ENCODE measurements at regions not wholly inside any gene's neighbourhood (a gene's known extent, or its start where the extent isn't known, plus 50 kb on each side); places are given as distances from the start of the nearest gene placed in this dataset.

- ATAC-seq (replicated peaks in 6 of 8), result no peak
- 0 to 100% (median 57%) methylated on average over 1 to 3 of the region's 3 CpGs; no CpG with 5 or more reads in 1 of the 10 experiments for WGBS, 10 experiments
- Histone ChIP-seq H3K4me3 (no peak overlapping the region), H3K27ac (no peak overlapping the region), H3K4me1 (replicated peaks in 1 of 2) (peaks cover 0 to 18% of the 10 kb centered on the region in 2 donors)
- in situ Hi-C loops (cut with MboI; ENCODE audit: low pct_unique_long_range_greater_than_20kb in 2 of 9, low sequenced_read_pairs in 9 of 9, unreplicated experiment in 9 of 9), result no loop called here
Measured at GRCh38 chr16:6110346-6110745, 1012.8 kb upstream of the EEF2KMT start.

GRCh38 chr16:6106061-6106460 lies 1008.5 kb upstream of the EEF2KMT start:
- in situ Hi-C loops (cut with MboI; ENCODE audit: low pct_unique_long_range_greater_than_20kb in 2 of 9, low sequenced_read_pairs in 9 of 9, unreplicated experiment in 9 of 9), result no loop called here
- Histone ChIP-seq H3K27ac (no peak overlapping the region), H3K4me3 (no peak overlapping the region), H3K4me1 (replicated peaks in 1 of 2) (peaks cover 0 to 18% of the 10 kb centered on the region in 2 donors)
- WGBS, 10 experiments, result 0 to 100% (median 29%) methylated on average over 1 to 2 of the region's 2 CpGs; no CpG with 5 or more reads in 3 of the 10 experiments
- no peak for ATAC-seq (replicated peaks in 6 of 8)

- in situ Hi-C loops (cut with MboI; ENCODE audit: low pct_unique_long_range_greater_than_20kb in 2 of 9, low sequenced_read_pairs in 9 of 9, unreplicated experiment in 9 of 9), result no loop called here
- ATAC-seq (replicated peaks in 6 of 8), result peak in 1 of 8 experiments; percentile 49
- WGBS, 10 experiments, result 0 to 92% (median 48%) methylated on average over 1 to 3 of the region's 3 CpGs
- peaks cover 0 to 10% of the 10 kb centered on the region in 2 donors for H3K4me1 ChIP-seq (replicated peaks in 1 of 2)
- no peak overlapping the region for H3K4me3 ChIP-seq
- H3K27ac ChIP-seq, result no peak overlapping the region
Measured at GRCh38 chr16:6105115-6105514, 1007.5 kb upstream of the EEF2KMT start.

- Histone ChIP-seq H3K4me3 (no peak overlapping the region), H3K4me1 (replicated peaks in 1 of 2) (peaks cover 0 to 4% of the 10 kb centered on the region in 2 donors), H3K27ac (no peak overlapping the region)
- in situ Hi-C loops (cut with MboI; ENCODE audit: low pct_unique_long_range_greater_than_20kb in 2 of 9, low sequenced_read_pairs in 9 of 9, unreplicated experiment in 9 of 9), result no loop called here
- peak in 3 of 8 experiments; percentile 41 to 97 (median 75) for ATAC-seq (replicated peaks in 6 of 8)
- 0 to 100% (median 13%) methylated on average over 1 to 3 of the region's 3 CpGs for WGBS, 10 experiments
Measured at GRCh38 chr16:6104428-6104827, 1006.8 kb upstream of the EEF2KMT start.

- H3K4me1 ChIP-seq (replicated peaks in 1 of 2), result no peaks in the 10 kb centered on the region
- no peak overlapping the region for H3K4me3 ChIP-seq
- in situ Hi-C loops (cut with MboI; ENCODE audit: low pct_unique_long_range_greater_than_20kb in 2 of 9, low sequenced_read_pairs in 9 of 9, unreplicated experiment in 9 of 9), result no loop called here
- ATAC-seq (replicated peaks in 6 of 8), result no peak
- whole genome bisulfite sequencing, 10 experiments, result 0 to 94% (median 45%) methylated on average over 1 to 2 of the region's 2 CpGs; no CpG with 5 or more reads in 2 of the 10 experiments
- no peak overlapping the region for H3K27ac ChIP-seq
Measured at GRCh38 chr16:6103561-6103960, 1006.0 kb upstream of the EEF2KMT start.

DNA sequence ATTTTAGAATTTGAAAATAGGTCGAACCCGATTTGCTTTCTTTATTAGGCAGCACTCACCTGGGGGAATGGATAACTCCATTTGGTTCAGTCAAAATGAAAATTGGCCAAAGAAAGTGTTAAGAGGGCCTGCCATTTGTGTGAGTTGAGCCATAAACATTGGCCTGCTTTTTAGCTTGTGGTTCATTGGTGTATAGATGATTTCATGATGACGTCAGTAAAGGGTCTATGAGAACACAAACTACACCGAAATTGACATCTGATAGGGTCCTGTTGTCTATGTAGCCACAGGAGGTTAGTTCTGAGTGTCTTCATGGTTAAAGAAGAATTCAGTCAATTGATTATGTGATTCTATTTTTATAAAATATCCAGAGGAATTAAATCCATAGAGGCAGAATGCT lies 1001.5 kb upstream of the EEF2KMT start:
- in situ Hi-C loops (cut with MboI; ENCODE audit: low pct_unique_long_range_greater_than_20kb in 2 of 9, low sequenced_read_pairs in 9 of 9, unreplicated experiment in 9 of 9), result no loop called here
- H3K27ac ChIP-seq, result no peak overlapping the region
- no peak overlapping the region for H3K4me3 ChIP-seq
- ATAC-seq (replicated peaks in 6 of 8), result no peak
- WGBS, 10 experiments, result 4 to 100% (median 48%) methylated on average over 1 to 4 of the region's 4 CpGs; no CpG with 5 or more reads in 2 of the 10 experiments
- peaks cover 0 to 17% of the 10 kb centered on the region in 2 donors for H3K4me1 ChIP-seq (replicated peaks in 1 of 2)

DNA sequence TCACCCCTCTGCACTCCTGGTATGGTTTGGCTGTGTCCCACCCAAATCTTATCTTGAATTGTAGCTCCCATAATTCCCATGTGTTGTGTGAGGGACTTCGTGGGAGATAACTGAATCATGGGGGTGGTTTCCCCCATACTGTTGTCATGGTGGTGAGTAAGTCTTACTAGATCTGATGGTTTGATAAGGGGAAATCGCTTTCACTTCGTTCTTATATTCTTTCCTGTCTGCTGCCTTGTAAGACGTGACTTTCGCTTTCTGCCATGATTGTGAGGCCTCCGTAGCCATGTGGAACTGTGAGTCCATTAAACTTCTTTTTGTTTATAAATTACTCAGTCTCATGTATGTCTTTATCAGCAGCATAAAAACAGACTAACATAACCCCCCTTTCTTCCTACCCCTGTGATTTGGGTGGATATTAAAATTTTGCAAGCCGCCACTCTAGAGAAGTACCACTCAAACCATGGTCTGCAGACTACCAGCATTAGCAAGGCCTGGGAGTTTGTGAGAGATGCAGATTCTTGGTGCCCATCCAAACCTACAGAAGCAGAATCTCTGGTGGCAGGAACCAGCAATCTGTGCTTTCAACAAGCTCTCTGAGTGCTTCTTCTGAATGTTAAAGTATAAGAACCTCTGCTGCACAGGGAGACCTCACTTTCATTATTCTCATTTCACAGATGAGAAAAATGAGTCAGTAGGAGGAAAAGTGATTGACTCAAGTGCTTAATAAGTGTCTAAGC lies 999.5 kb upstream of the EEF2KMT start:
- WGBS, 10 experiments, result 18 to 100% (median 80%) methylated on average over 1 to 7 of the region's 7 CpGs; no CpG with 5 or more reads in 3 of the 10 experiments
- Histone ChIP-seq H3K4me1 (replicated peaks in 1 of 2) (peaks cover 0 to 17% of the 10 kb centered on the region in 2 donors), H3K27ac (no peak overlapping the region), H3K4me3 (no peak overlapping the region)
- in situ Hi-C loops (cut with MboI; ENCODE audit: low pct_unique_long_range_greater_than_20kb in 2 of 9, low sequenced_read_pairs in 9 of 9, unreplicated experiment in 9 of 9), result no loop called here
- ATAC-seq (replicated peaks in 6 of 8), result no peak

DNA sequence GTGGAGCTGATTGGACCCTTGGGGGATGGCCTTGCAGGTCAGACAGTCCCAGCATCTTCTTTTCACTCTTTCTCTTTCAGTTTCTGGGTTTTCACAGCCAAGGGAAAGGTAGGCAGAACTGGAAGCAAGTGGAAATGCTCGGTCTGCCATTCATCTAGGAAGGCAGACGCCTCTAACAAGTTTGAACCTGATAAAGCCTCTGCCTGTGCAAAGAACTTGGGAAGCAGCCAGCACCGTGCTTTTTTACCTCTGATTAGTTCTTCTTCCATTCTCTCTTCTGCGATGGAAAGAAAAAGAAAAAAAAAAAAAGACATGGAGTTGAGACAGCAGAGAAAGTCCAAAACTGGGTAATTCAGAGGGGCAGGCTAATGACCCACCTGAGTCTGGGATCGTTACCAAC lies 997.8 kb upstream of the EEF2KMT start:
- in situ Hi-C loops (cut with MboI; ENCODE audit: low pct_unique_long_range_greater_than_20kb in 2 of 9, low sequenced_read_pairs in 9 of 9, unreplicated experiment in 9 of 9), result no loop called here
- 12 to 100% (median 43%) methylated on average over 1 to 5 of the region's 5 CpGs; no CpG with 5 or more reads in 2 of the 10 experiments for WGBS, 10 experiments
- Histone ChIP-seq H3K4me3 (no peak overlapping the region), H3K4me1 (replicated peaks in 1 of 2) (peaks cover 0 to 17% of the 10 kb centered on the region in 2 donors), H3K27ac (no peak overlapping the region)
- ATAC-seq (replicated peaks in 6 of 8), result peak in 2 of 8 experiments; percentile 36 to 47

GRCh38 chr16:6091021-6091420 lies 993.4 kb upstream of the EEF2KMT start:
- Histone ChIP-seq H3K27ac (no peak overlapping the region), H3K4me3 (no peak overlapping the region), H3K4me1 (replicated peaks in 1 of 2) (peaks cover 0 to 10% of the 10 kb centered on the region in 2 donors)
- ATAC-seq (replicated peaks in 6 of 8), result no peak
- in situ Hi-C loops (cut with MboI; ENCODE audit: low pct_unique_long_range_greater_than_20kb in 2 of 9, low sequenced_read_pairs in 9 of 9, unreplicated experiment in 9 of 9), result no loop called here
- 0 to 100% (median 62%) methylated on average over 1 to 3 of the region's 3 CpGs for WGBS, 10 experiments

DNA sequence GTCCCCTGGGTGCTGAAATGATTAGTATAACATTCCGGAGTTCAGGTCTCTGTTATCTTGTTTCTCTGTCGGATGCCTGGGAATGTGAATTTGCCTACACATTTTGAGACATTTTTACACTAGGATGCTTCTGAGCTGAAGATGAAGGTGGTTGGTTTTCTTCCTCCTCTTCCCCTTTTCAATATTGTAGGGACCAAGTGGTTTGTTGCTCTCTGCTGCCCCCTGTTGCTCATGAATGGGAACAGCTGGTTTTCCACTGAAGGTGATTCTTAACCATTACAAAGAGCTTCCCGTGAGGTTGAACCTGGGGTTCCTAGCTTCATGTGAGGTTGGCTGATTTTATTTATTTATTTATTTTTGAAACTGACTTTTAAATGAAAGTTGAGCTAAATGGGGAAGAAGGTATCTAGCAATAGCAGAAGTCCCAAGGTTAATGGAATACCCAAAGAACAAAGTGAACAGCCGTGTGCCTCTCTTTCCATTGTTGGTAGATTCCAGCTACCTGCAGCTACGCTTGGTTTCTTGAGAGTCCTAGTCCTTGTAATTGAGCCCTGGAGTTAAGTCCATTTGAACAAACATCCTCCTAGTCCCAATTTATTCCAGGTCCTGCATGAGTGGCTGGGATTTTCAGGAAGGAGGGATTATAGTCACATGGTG lies 983.9 kb upstream of the EEF2KMT start:
- in situ Hi-C loops (cut with MboI; ENCODE audit: low pct_unique_long_range_greater_than_20kb in 2 of 9, low sequenced_read_pairs in 9 of 9, unreplicated experiment in 9 of 9), result no loop called here
- Histone ChIP-seq H3K4me1 (replicated peaks in 1 of 2) (peaks cover 0 to 3% of the 10 kb centered on the region in 2 donors), H3K4me3 (no peak overlapping the region), H3K27ac (no peak overlapping the region)
- 24 to 86% (median 70%) methylated on average over 2 to 5 of the region's 5 CpGs; no CpG with 5 or more reads in 4 of the 10 experiments for WGBS, 10 experiments
- peak in 3 of 8 experiments; percentile 21 to 51 (median 26) for ATAC-seq (replicated peaks in 6 of 8)

- Histone ChIP-seq H3K4me1 (replicated peaks in 1 of 2) (peaks cover 0 to 11% of the 10 kb centered on the region in 2 donors), H3K27ac (no peak overlapping the region), H3K4me3 (no peak overlapping the region)
- WGBS, 10 experiments, result 0 to 100% (median 28%) methylated on average over 1 to 2 of the region's 2 CpGs; no CpG with 5 or more reads in 3 of the 10 experiments
- in situ Hi-C loops (cut with MboI; ENCODE audit: low pct_unique_long_range_greater_than_20kb in 2 of 9, low sequenced_read_pairs in 9 of 9, unreplicated experiment in 9 of 9), result no loop called here
- no peak for ATAC-seq (replicated peaks in 6 of 8)
Measured at GRCh38 chr16:6076631-6077030, 979.0 kb upstream of the EEF2KMT start.

DNA sequence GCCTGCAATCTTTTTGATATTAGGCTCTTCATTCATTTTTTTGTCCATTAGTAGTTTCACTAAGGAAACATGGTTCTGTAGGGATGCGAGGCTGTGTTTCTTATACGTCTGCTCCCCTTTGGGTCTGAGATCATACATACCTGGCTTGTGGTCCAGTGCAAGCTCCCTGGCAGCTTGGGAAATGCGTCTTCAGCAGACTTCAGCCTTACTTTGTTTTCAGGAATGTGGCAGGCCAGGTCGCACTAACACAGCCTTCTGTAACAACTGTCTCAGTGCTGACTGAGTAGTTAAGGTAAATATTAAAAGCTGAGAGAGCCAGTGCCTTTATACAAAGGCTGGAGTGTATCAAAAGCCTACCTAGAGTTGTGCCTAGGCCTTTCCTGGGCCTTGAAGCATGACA lies 970.5 kb upstream of the EEF2KMT start:
- peaks cover 0 to 36% of the 10 kb centered on the region in 2 donors for H3K4me1 ChIP-seq (replicated peaks in 1 of 2)
- no peak for ATAC-seq (replicated peaks in 6 of 8)
- WGBS, 10 experiments, result 0 to 91% (median 46%) methylated on average over 2 to 4 of the region's 4 CpGs; no CpG with 5 or more reads in 4 of the 10 experiments
- H3K4me3 ChIP-seq, result no peak overlapping the region
- H3K27ac ChIP-seq, result no peak overlapping the region
- in situ Hi-C loops (cut with MboI; ENCODE audit: low pct_unique_long_range_greater_than_20kb in 2 of 9, low sequenced_read_pairs in 9 of 9, unreplicated experiment in 9 of 9), result no loop called here

DNA sequence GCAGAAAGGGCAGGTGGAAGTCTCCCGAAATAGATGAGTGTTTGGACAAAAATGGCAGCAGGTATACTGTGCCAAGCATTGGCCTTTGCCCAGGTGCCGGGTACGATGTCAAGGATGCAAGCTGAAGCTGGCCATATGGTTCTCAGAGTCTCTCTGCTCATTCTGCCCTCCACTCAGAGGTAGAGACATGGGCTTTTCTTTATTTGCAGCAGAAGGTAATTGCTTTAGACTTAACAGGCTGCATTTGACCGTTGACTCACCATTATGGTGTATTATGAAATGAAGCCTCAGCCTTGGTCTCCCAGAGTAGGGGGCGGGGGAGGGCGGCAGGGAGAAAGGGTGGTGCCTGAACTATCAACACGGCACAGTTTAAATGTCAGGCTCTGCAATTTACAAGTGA lies 969.1 kb upstream of the EEF2KMT start:
- H3K4me3 ChIP-seq, result no peak overlapping the region
- 0 to 59% (median 24%) methylated on average over 1 to 7 of the region's 7 CpGs; no CpG with 5 or more reads in 2 of the 10 experiments for WGBS, 10 experiments
- in situ Hi-C loops (cut with MboI; ENCODE audit: low pct_unique_long_range_greater_than_20kb in 2 of 9, low sequenced_read_pairs in 9 of 9, unreplicated experiment in 9 of 9), result no loop called here

More for the DNA sequence above, 969.1 kb upstream of the EEF2KMT start:
- Histone ChIP-seq H3K4me1 (replicated peaks in 1 of 2) (peaks cover 0 to 38% of the 10 kb centered on the region in 2 donors), H3K27ac (peak overlapping the region in 1 of 2 donors; percentile 57)
- ATAC-seq (replicated peaks in 6 of 8), result peak in 4 of 8 experiments; percentile 47 to 99 (median 94)

Data from motor neuron (in vitro differentiated cells).